B cell (primary cell): ENCODE measurements at regions not wholly inside any gene's neighbourhood (a gene's known extent, or its start where the extent isn't known, plus 50 kb on each side); places are given as distances from the start of the nearest gene placed in this dataset.

Source experiments
- ATAC-seq: fragments of 200-7000 bp; cut with Tn5 transposase; one replicate; pipeline ENCODE4 v1.10.0; 2021; ENCODE audit warnings: low read depth, mild to moderate bottlenecking, moderate number of reproducible peaks, moderate library complexity
- CTCF ChIA-PET: fragments of 350-600 bp; sonication (Branson Sonifier 250); formaldehyde crosslinking; loops from one replicate; lab custom pipeline; 2021; ENCODE audit warnings: antibody characterized with exemption, inconsistent platforms; lab: Charles Lee
- POLR2A ChIA-PET: fragments of 350-600 bp; sonication (Branson Sonifier 250); formaldehyde crosslinking; loops from one replicate; lab custom pipeline; 2021; ENCODE audit warnings: antibody characterized with exemption; lab: Charles Lee
- DNase-seq: peaks from one replicate; pipeline ENCODE4 v3.0.0; 2013
- H2AFZ ChIP-seq: 2 replicates; pipeline ENCODE4 v1.6.1; 2012; ENCODE audit warnings: mild to moderate bottlenecking, low read depth, low read length; ENCODE audit not compliant: insufficient read depth, poor library complexity, severe bottlenecking
- H3K27ac ChIP-seq, 2 donors: 1 replicate in 1 of 2; 2 replicates in 1 of 2; pipeline ENCODE4 v1.5.1; 2012 to 2013; ENCODE audit warnings: low read length in 2 of 2, mild to moderate bottlenecking in 2 of 2, moderate library complexity in 1 of 2
- H3K27me3 ChIP-seq, 4 experiments: fragments of 200-600 bp in 1 of 4; sonication (generic) in 1 of 4; replicated peaks in 1 of 4; 1 replicate in 2 of 4; 2 replicates in 2 of 4; pipeline versions ENCODE4 v1.6.1 to v1.7.0; 2013 to 2016; ENCODE audit warnings: low read length in 3 of 4, mild to moderate bottlenecking in 2 of 4, mixed read lengths in 1 of 4, moderate library complexity in 1 of 4; ENCODE audit not compliant: insufficient read depth in 4 of 4, control insufficient read depth in 3 of 4; ENCODE audit errors: control extremely low read depth in 1 of 4
- H3K36me3 ChIP-seq, 2 experiments: replicated peaks in 1 of 2; 1 replicate in 1 of 2; 2 replicates in 1 of 2; pipeline versions ENCODE4 v1.6.1 to v1.7.1; 2013; ENCODE audit warnings: low read length in 1 of 2; ENCODE audit not compliant: insufficient read depth in 2 of 2, control insufficient read depth in 1 of 2; ENCODE audit errors: control extremely low read depth in 1 of 2, extremely low read depth in 1 of 2
- H3K4me1 ChIP-seq, 2 donors: fragments of 200-600 bp in 1 of 2; sonication (generic) in 1 of 2; 1 replicate in 1 of 2; 2 replicates in 1 of 2; pipeline versions ENCODE4 v1.5.1 to v1.6.1; 2013 to 2017; ENCODE audit warnings: low read length in 2 of 2; ENCODE audit not compliant: control insufficient read depth in 2 of 2, insufficient read depth in 2 of 2
- H3K4me2 ChIP-seq: replicated peaks from 2 replicates; pipeline ENCODE3; 2012; ENCODE audit warnings: mild to moderate bottlenecking, low read depth, low read length; ENCODE audit not compliant: poor library complexity, severe bottlenecking
- H3K4me3 ChIP-seq, 5 experiments: fragments of 200-600 bp in 1 of 5; sonication (generic) in 1 of 5; 1 replicate in 3 of 5; 2 replicates in 2 of 5; pipeline versions ENCODE4 v1.5.1 to v1.7.0; 2011 to 2016; ENCODE audit warnings: low read length in 4 of 5, mild to moderate bottlenecking in 4 of 5, low read depth in 2 of 5, control low read depth in 1 of 5, moderate library complexity in 1 of 5; ENCODE audit not compliant: insufficient read depth in 1 of 5; ENCODE audit errors: control extremely low read depth in 1 of 5, extremely low read depth in 1 of 5
- H3K79me2 ChIP-seq: fragments of 200-600 bp; sonication (generic); one replicate; pipeline ENCODE4 v1.6.0; 2016; ENCODE audit warnings: low read length; ENCODE audit not compliant: control insufficient read depth, insufficient read depth
- H3K9ac ChIP-seq: fragments of 200-600 bp; sonication (generic); 2 replicates; pipeline ENCODE4 v1.6.1; 2017; ENCODE audit warnings: mild to moderate bottlenecking, low read length, moderate library complexity
- H3K9me3 ChIP-seq, 3 donors: one replicate each; pipeline versions ENCODE4 v1.6.1 to v1.7.1; 2013; ENCODE audit warnings: low read length in 2 of 3; ENCODE audit not compliant: control insufficient read depth in 2 of 3, insufficient read depth in 1 of 3; ENCODE audit errors: control extremely low read depth in 1 of 3
- H4K20me1 ChIP-seq: 2 replicates; pipeline ENCODE4 v1.6.0; 2012; ENCODE audit warnings: mild to moderate bottlenecking, low read length; ENCODE audit not compliant: insufficient read depth, control insufficient read depth, poor library complexity, severe bottlenecking
- H3K27ac Mint-ChIP-seq: one replicate; pipeline ENCODE4 v1.8.0; 2021; ENCODE audit warnings: mixed read lengths
- H3K27me3 Mint-ChIP-seq: one replicate; pipeline ENCODE4 v1.8.0; 2021; ENCODE audit warnings: mixed read lengths
- H3K4me1 Mint-ChIP-seq: one replicate; pipeline ENCODE4 v1.8.0; 2021; ENCODE audit warnings: mixed read lengths
- H3K4me3 Mint-ChIP-seq: one replicate; pipeline ENCODE4 v1.8.0; 2021; ENCODE audit warnings: mixed read lengths
- H3K9me3 Mint-ChIP-seq: one replicate; pipeline ENCODE4 v1.8.0; 2022; ENCODE audit warnings: mixed read lengths; ENCODE audit not compliant: insufficient read depth
- CTCF ChIP-seq: fragments of 200-600 bp; IDR thresholded peaks from one replicate; pipeline ENCODE4 v1.8.0; 2022; ENCODE audit warnings: antibody characterized with exemption, mild to moderate bottlenecking
- EZH2 ChIP-seq: IDR thresholded peaks from 2 replicates; pipeline ENCODE4 v1.6.1; 2012; ENCODE audit warnings: borderline replicate concordance, low read depth, mild to moderate bottlenecking, moderate library complexity, low read length; ENCODE audit not compliant: insufficient read depth, poor library complexity, severe bottlenecking
- WGBS: methylation state at CpG from one replicate; pipeline ENCODE4 v1.1.5; 2013; ENCODE audit warnings: missing lambda C conversion rate; ENCODE audit not compliant: insufficient coverage; 5-methylcytosine and 5-hydroxymethylcytosine counted together
- intact Hi-C: fragments of 100-400 bp; cut with micrococcal nuclease; formaldehyde crosslinking; loops from one replicate; pipeline ENCODE4 v1.10.0; 2022

- H3K79me2 ChIP-seq = no peaks in the 10 kb centered on the region
- H3K4me3 ChIP-seq = no peak overlapping the region
- peaks cover 16% of the 10 kb centered on the region for H3K27me3 Mint-ChIP-seq
- H3K36me3 ChIP-seq = no peaks in the 10 kb centered on the region
- no peaks in the 10 kb centered on the region for H3K4me1 ChIP-seq
- POLR2A ChIA-PET = no interaction called here
- WGBS = no CpG with 5 or more reads among the region's 1 CpG
- peaks cover 0 to 17% (median 13%) of the 10 kb centered on the region in 3 donors for H3K9me3 ChIP-seq
- no peak for ATAC-seq
- no peak overlapping the region for H3K4me2 ChIP-seq
- intact Hi-C loops = no loop called here
- H4K20me1 ChIP-seq = no peaks in the 10 kb centered on the region
- peaks cover 12% of the 10 kb centered on the region for H3K9me3 Mint-ChIP-seq
- no peak overlapping the region for H3K27ac Mint-ChIP-seq
- no peak for DNase-seq
- H2AFZ ChIP-seq = no peak overlapping the region
- H3K4me1 Mint-ChIP-seq = no peaks in the 10 kb centered on the region
- TF ChIP-seq CTCF (no peak), EZH2 (no peak)
- no peak overlapping the region for H3K9ac ChIP-seq
- no peak overlapping the region for H3K27ac ChIP-seq
- H3K27me3 ChIP-seq = no peaks in the 10 kb centered on the region
- CTCF ChIA-PET = interaction anchor here (1.0 kb wide), 1 partner anchor 12 kb away, joined by 3 read pairs; no protein-coding TSS in a partner anchor
- H3K4me3 Mint-ChIP-seq = no peak overlapping the region
These were observed 72.3 kb upstream of the CTNNB1 start for GRCh38 chr3:41126961-41127360.

GRCh38 chr3:41127414-41127813, 71.9 kb upstream of the CTNNB1 start:
- H3K4me1 ChIP-seq = no peaks in the 10 kb centered on the region
- no peak for DNase-seq
- H3K9me3 Mint-ChIP-seq = peaks cover 12% of the 10 kb centered on the region
- ATAC-seq = no peak
- H3K79me2 ChIP-seq = no peaks in the 10 kb centered on the region
- ChIA-PET CTCF (no interaction called here), POLR2A (no interaction called here)
- TF ChIP-seq CTCF (no peak), EZH2 (no peak)
- no peak overlapping the region for H2AFZ ChIP-seq
- H3K4me2 ChIP-seq = no peak overlapping the region
- intact Hi-C loops = no loop called here
- H3K4me3 Mint-ChIP-seq = no peak overlapping the region
- no peak overlapping the region for H3K27ac ChIP-seq
- 95% methylated on average over 2 of the region's 2 CpGs for WGBS
- peaks cover 0 to 17% (median 13%) of the 10 kb centered on the region in 3 donors for H3K9me3 ChIP-seq
- H3K9ac ChIP-seq = no peak overlapping the region
- no peaks in the 10 kb centered on the region for H3K27me3 ChIP-seq
- H4K20me1 ChIP-seq = no peaks in the 10 kb centered on the region
- no peaks in the 10 kb centered on the region for H3K36me3 ChIP-seq
- H3K27me3 Mint-ChIP-seq = peaks cover 16% of the 10 kb centered on the region
- H3K4me3 ChIP-seq = no peak overlapping the region
- no peak overlapping the region for H3K27ac Mint-ChIP-seq
- no peaks in the 10 kb centered on the region for H3K4me1 Mint-ChIP-seq
